ENCODE measurements at regions not wholly inside any gene's neighbourhood (a gene's known extent, or its start where the extent isn't known, plus 50 kb on each side); places are given as distances from the start of the nearest gene placed in this dataset.
A peak's percentile ranks its signal among the peaks of the same experiment; 100 is the strongest.

GRCh38 chr13:44141725-44142539, 231.7 kb upstream of the SERP2 start:
- CTCF ChIA-PET: no interaction called here
- FAIRE-seq: peak; percentile 62
- under 1% methylated on average over 69 of the region's 84 CpGs for WGBS (ENCODE audit: insufficient coverage, insufficient replicate concordance, low lambda C conversion rate, missing lambda C conversion rate)
- no peak for TF ChIP-seq ZBTB40 (IDR thresholded peaks at IDR 0.05; ENCODE audit: borderline replicate concordance)
- TF ChIP-seq DPF2 (IDR thresholded peaks at IDR 0.05): peak; percentile 96
- no peak for TF ChIP-seq POLR2AphosphoS2 (IDR thresholded peaks at IDR 0.05; ENCODE audit: low read depth, low read length)
- no peak for TF ChIP-seq HSF1 (IDR thresholded peaks at IDR 0.05; ENCODE audit: low read depth, low read length)
- TF ChIP-seq YY1 (IDR thresholded peaks at IDR 0.05; ENCODE audit: low read depth, low read length): peak; percentile 14; the same call in 1 of the 2 replicates
- TF ChIP-seq RUNX3 (IDR thresholded peaks at IDR 0.05; ENCODE audit: low read length): peak; percentile 16; the same call in 1 of the 2 replicates
- peak; percentile 99 for TF ChIP-seq PKNOX1 (IDR thresholded peaks at IDR 0.05)
- TF ChIP-seq ETV6 (conservative IDR thresholded peaks at IDR 0.05 in 1 of 2, IDR thresholded peaks at IDR 0.05 in 1 of 2; ENCODE audit: borderline replicate concordance in 1 of 2, low read depth in 1 of 2): no peak
- TF ChIP-seq PBX3 (IDR thresholded peaks at IDR 0.05; ENCODE audit: insufficient replicate concordance, low read depth, low read length): peak; percentile 97
- peak; percentile 92 for TF ChIP-seq NR2F1 (conservative IDR thresholded peaks at IDR 0.05)

More at GRCh38 chr13:44141725-44142539, 231.7 kb upstream of the SERP2 start:
- H2AFZ ChIP-seq (ENCODE audit: control insufficient read depth, low read depth, low read length): peak overlapping the region; percentile 97
- peak; percentile 31 for DNase-seq (ENCODE audit: low read depth, low spot score)
- in situ Hi-C loops (cut with MboI): no loop called here
- H3K27me3 ChIP-seq (replicated peaks in 1 of 2; ENCODE audit: control insufficient read depth in 2 of 2, insufficient read depth in 2 of 2, low read length in 1 of 2): peaks cover 0 to 6% of the 10 kb centered on the region in 2 experiments; a peak in 2 of 4 replicates
- H3K4me1 ChIP-seq (ENCODE audit: control insufficient read depth, insufficient read depth, low read length): peaks cover 5% of the 10 kb centered on the region
- H4K20me1 ChIP-seq (ENCODE audit: control insufficient read depth, insufficient read depth): no peaks in the 10 kb centered on the region
- H3K9me3 ChIP-seq (replicated peaks; ENCODE audit: control insufficient read depth, insufficient read depth, low read length): no peaks in the 10 kb centered on the region; the same call in 2 of the 3 replicates
- ATAC-seq: peak; percentile 100
- H3K27ac ChIP-seq (ENCODE audit: control insufficient read depth, insufficient read depth): peak overlapping the region; percentile 68
- H3K36me3 ChIP-seq (ENCODE audit: control insufficient read depth in 2 of 2, insufficient read depth in 2 of 2, low read length in 1 of 2): no peaks in the 10 kb centered on the region
- RAD21 ChIA-PET (ENCODE audit: unreplicated experiment): no interaction called here
- peak overlapping the region; percentile 91 for H3K9ac ChIP-seq (ENCODE audit: control insufficient read depth, insufficient read depth, low read length)
- intact Hi-C loops (cut with micrococcal nuclease; ENCODE audit: unreplicated experiment): no loop called here
- no peaks in the 10 kb centered on the region for H3K79me2 ChIP-seq (ENCODE audit: control insufficient read depth, insufficient read depth, low read length)
- SMC1A ChIA-PET (ENCODE audit: uncharacterized antibody, unreplicated experiment): no interaction called here
- peak overlapping the region; percentile 86 for H3K4me3 ChIP-seq
- POLR2A ChIA-PET: interaction anchor here (0.6 kb wide), 1 partner anchor 140 kb away, joined by 3 read pairs; no protein-coding TSS in a partner anchor
- BruUV-seq (replicated peaks): no TSS peak
- H3K4me2 ChIP-seq (ENCODE audit: control insufficient read depth, insufficient read depth): peak overlapping the region; percentile 93

Data from GM12878 (cell line).